CD4-positive, alpha-beta T cell (primary cell): ENCODE measurements at regions not wholly inside any gene's neighbourhood (a gene's known extent, or its start where the extent isn't known, plus 50 kb on each side); places are given as distances from the start of the nearest gene placed in this dataset.

ENCODE experiments used
- ATAC-seq: fragments of 200-7000 bp; cut with Tn5 transposase; one replicate; pipeline ENCODE4 v1.10.0; 2022; ENCODE audit warnings: mild to moderate bottlenecking; ENCODE audit not compliant: poor library complexity
- CTCF ChIA-PET: fragments of 350-600 bp; sonication (Branson Sonifier 250); formaldehyde crosslinking; loops from one replicate; lab custom pipeline; 2021; ENCODE audit warnings: antibody characterized with exemption, inconsistent platforms; lab: Charles Lee
- POLR2A ChIA-PET: fragments of 350-600 bp; sonication (Branson Sonifier 250); formaldehyde crosslinking; loops from one replicate; lab custom pipeline; 2021; ENCODE audit warnings: antibody characterized with exemption, inconsistent platforms; lab: Charles Lee
- DNase-seq, 14 experiments: peaks; one replicate each; pipeline ENCODE4 v3.0.0-alpha.2; 2013 to 2020; ENCODE audit warnings: mixed read lengths in 2 of 14
- H3K27ac ChIP-seq, 2 donors: one replicate each; pipeline versions ENCODE4 v1.5.1 to v1.7.0; 2013; ENCODE audit warnings: low read length in 2 of 2, low read depth in 1 of 2, mild to moderate bottlenecking in 1 of 2
- H3K27me3 ChIP-seq, 2 experiments: 1 replicate in 1 of 2; 2 replicates in 1 of 2; pipeline versions ENCODE4 v1.6.1 to v1.7.0; 2013; ENCODE audit warnings: low read length in 2 of 2, control low read depth in 1 of 2, mild to moderate bottlenecking in 1 of 2, moderate library complexity in 1 of 2; ENCODE audit not compliant: insufficient read depth in 2 of 2, control insufficient read depth in 1 of 2
- H3K36me3 ChIP-seq: one replicate; pipeline ENCODE4 v1.6.1; 2013; ENCODE audit warnings: low read length, control low read depth; ENCODE audit not compliant: insufficient read depth
- H3K4me1 ChIP-seq: one replicate; pipeline ENCODE4 v1.6.1; 2013; ENCODE audit warnings: low read length, control low read depth; ENCODE audit not compliant: insufficient read depth
- H3K4me3 ChIP-seq: one replicate; pipeline ENCODE4 v1.5.1; 2013; ENCODE audit warnings: mild to moderate bottlenecking, low read length, moderate library complexity
- H3K9me3 ChIP-seq, 2 experiments: 1 replicate in 1 of 2; 2 replicates in 1 of 2; pipeline versions ENCODE4 v1.6.1 to v1.7.0; 2013; ENCODE audit warnings: low read length in 2 of 2, mild to moderate bottlenecking in 2 of 2, control low read depth in 1 of 2, moderate library complexity in 1 of 2; ENCODE audit not compliant: control insufficient read depth in 1 of 2, insufficient read depth in 1 of 2
- H3K27ac Mint-ChIP-seq: one replicate; pipeline ENCODE4 v1.8.0; 2020; ENCODE audit warnings: mixed read lengths
- H3K27me3 Mint-ChIP-seq: one replicate; pipeline ENCODE4 v1.8.0; 2021; ENCODE audit warnings: mixed read lengths
- H3K36me3 Mint-ChIP-seq: one replicate; pipeline ENCODE4 v1.8.0; 2021; ENCODE audit warnings: low read depth, mixed read lengths
- H3K4me1 Mint-ChIP-seq: one replicate; pipeline ENCODE4 v1.8.0; 2021; ENCODE audit warnings: low read depth, mixed read lengths
- H3K4me3 Mint-ChIP-seq: one replicate; pipeline ENCODE4 v1.8.0; 2020; ENCODE audit warnings: mild to moderate bottlenecking, mixed read lengths
- H3K9me3 Mint-ChIP-seq: one replicate; pipeline ENCODE4 v1.8.0; 2020; ENCODE audit warnings: mixed read lengths
- intact Hi-C, 2 experiments: fragments of 100-400 bp; cut with DNase I in 1 of 2; cut with micrococcal nuclease in 1 of 2; formaldehyde crosslinking; loops; one replicate each; pipeline versions ENCODE4 v1.15.1 to v1.9.0; 2023 to 2025; cut with DNase I, micrococcal nuclease
- TF ChIP-seq, protein P1 (sequence below): fragments of 200-600 bp; IDR thresholded peaks from one replicate; pipeline ENCODE4 v1.8.0; 2022; ENCODE audit warnings: antibody characterized with exemption, mild to moderate bottlenecking

DNA sequence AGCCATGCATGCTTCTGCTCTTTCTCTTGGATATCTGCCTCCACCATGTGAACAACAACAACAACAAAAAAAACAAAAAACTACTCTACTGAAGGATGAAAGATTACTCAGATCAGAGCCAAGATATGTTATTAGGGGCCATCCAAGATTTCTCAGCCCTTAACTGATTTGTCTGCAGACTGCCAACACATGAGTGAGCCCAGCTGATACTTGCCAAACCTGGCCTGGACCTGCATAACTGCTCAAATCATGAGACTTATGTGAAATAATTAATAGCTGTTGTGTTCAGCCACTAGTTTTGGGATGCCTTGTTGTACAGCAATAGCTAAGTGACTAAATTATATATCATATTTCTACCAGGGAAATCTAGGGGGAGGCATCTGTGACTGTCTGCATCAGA, 334.5 kb upstream of the SORCS1 start:
- Histone ChIP-seq H3K9me3 (peaks cover 0 to 6% of the 10 kb centered on the region in 2 experiments), H3K36me3 (no peaks in the 10 kb centered on the region), H3K27ac (no peak overlapping the region), H3K4me1 (no peaks in the 10 kb centered on the region), H3K4me3 (no peak overlapping the region), H3K27me3 (no peaks in the 10 kb centered on the region)
- Mint-ChIP-seq H3K4me1 (no peaks in the 10 kb centered on the region), H3K4me3 (no peak overlapping the region), H3K27ac (no peak overlapping the region), H3K27me3 (no peaks in the 10 kb centered on the region), H3K9me3 (peaks cover 18% of the 10 kb centered on the region), H3K36me3 (no peaks in the 10 kb centered on the region)
- ATAC-seq (no peak), DNase-seq (no peak)
- CTCF ChIA-PET = no interaction called here
- intact Hi-C loops = no loop called here
- POLR2A ChIA-PET = no interaction called here
- TF ChIP-seq, protein P1, sequence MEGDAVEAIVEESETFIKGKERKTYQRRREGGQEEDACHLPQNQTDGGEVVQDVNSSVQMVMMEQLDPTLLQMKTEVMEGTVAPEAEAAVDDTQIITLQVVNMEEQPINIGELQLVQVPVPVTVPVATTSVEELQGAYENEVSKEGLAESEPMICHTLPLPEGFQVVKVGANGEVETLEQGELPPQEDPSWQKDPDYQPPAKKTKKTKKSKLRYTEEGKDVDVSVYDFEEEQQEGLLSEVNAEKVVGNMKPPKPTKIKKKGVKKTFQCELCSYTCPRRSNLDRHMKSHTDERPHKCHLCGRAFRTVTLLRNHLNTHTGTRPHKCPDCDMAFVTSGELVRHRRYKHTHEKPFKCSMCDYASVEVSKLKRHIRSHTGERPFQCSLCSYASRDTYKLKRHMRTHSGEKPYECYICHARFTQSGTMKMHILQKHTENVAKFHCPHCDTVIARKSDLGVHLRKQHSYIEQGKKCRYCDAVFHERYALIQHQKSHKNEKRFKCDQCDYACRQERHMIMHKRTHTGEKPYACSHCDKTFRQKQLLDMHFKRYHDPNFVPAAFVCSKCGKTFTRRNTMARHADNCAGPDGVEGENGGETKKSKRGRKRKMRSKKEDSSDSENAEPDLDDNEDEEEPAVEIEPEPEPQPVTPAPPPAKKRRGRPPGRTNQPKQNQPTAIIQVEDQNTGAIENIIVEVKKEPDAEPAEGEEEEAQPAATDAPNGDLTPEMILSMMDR = no peak

- CTCF ChIA-PET = no interaction called here
- Mint-ChIP-seq H3K4me1 (no peaks in the 10 kb centered on the region), H3K27me3 (no peaks in the 10 kb centered on the region), H3K27ac (no peak overlapping the region), H3K36me3 (no peaks in the 10 kb centered on the region), H3K9me3 (peaks cover 18% of the 10 kb centered on the region), H3K4me3 (no peak overlapping the region)
- POLR2A ChIA-PET = no interaction called here
- H3K9me3 ChIP-seq = no peaks in the 10 kb centered on the region
- no peak overlapping the region for H3K4me3 ChIP-seq
- intact Hi-C loops = no loop called here
- H3K4me1 ChIP-seq = no peaks in the 10 kb centered on the region
- no peak overlapping the region for H3K27ac ChIP-seq
- H3K27me3 ChIP-seq = no peaks in the 10 kb centered on the region
- TF ChIP-seq, protein P1 = no peak
- H3K36me3 ChIP-seq = no peaks in the 10 kb centered on the region
- no peak for DNase-seq
- ATAC-seq = no peak
Observed at GRCh38 chr10:107497024-107497423, 332.5 kb upstream of the SORCS1 start.

DNA sequence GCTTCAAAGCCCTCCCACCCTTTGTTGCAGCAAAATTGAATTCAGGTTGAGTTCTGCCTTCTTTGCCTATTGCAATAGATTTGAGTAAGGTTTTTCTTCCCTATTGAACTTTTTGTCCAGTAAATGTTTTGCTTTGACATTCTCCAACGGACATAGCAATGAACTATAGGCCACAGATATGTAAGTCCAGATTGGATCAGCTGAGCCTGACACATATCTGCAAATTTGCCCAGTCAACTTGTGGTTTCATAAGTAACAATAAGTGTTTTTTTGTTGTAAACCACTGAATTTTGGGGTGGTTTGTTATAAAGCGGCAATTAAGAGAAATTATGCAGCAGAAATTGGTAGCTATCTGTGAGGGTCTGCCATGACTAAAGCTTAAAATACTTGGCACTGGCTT, 332.1 kb upstream of the SORCS1 start:
- DNase-seq (no peak), ATAC-seq (no peak)
- Mint-ChIP-seq H3K27ac (no peak overlapping the region), H3K36me3 (no peaks in the 10 kb centered on the region), H3K9me3 (peaks cover 18% of the 10 kb centered on the region), H3K27me3 (no peaks in the 10 kb centered on the region), H3K4me1 (no peaks in the 10 kb centered on the region), H3K4me3 (no peak overlapping the region)
- no peaks in the 10 kb centered on the region for H3K9me3 ChIP-seq
- TF ChIP-seq, protein P1 = no peak
- ChIA-PET POLR2A (no interaction called here), CTCF (no interaction called here)
- H3K27ac ChIP-seq = no peak overlapping the region
- H3K36me3 ChIP-seq = no peaks in the 10 kb centered on the region
- no peaks in the 10 kb centered on the region for H3K4me1 ChIP-seq
- intact Hi-C loops = no loop called here
- no peak overlapping the region for H3K4me3 ChIP-seq
- no peaks in the 10 kb centered on the region for H3K27me3 ChIP-seq
